Ovary (tissue), 7 donors: ENCODE measurements at regions not wholly inside any gene's neighbourhood (a gene's known extent, or its start where the extent isn't known, plus 50 kb on each side); places are given as distances from the start of the nearest gene placed in this dataset.

Experiments
- DNase-seq, 5 donors: peaks; one replicate each; pipeline ENCODE4 v3.0.0-alpha.2; 2019 to 2020
- H3K27ac ChIP-seq, 2 donors: fragments of 200-600 bp; one replicate each; pipeline versions ENCODE4 v1.5.1 to v1.8.0; 2019 to 2022
- H3K27me3 ChIP-seq: fragments of 200-600 bp; one replicate; pipeline ENCODE4 v1.8.0; 2022
- H3K36me3 ChIP-seq: fragments of 200-600 bp; sonication (generic); one replicate; pipeline ENCODE4 v1.5.1; 2019
- H3K4me1 ChIP-seq: one replicate; pipeline ENCODE4 v1.8.1; 2013; ENCODE audit warnings: mild to moderate bottlenecking, moderate library complexity; ENCODE audit not compliant: insufficient read depth
- H3K4me3 ChIP-seq: fragments of 200-600 bp; sonication (generic); one replicate; pipeline ENCODE4 v1.5.1; 2017
- H3K9me3 ChIP-seq, 2 donors: fragments of 200-600 bp in 1 of 2; sonication (generic) in 1 of 2; one replicate each; pipeline versions ENCODE4 v1.5.1 to v1.8.1; 2013 to 2019; ENCODE audit warnings: mild to moderate bottlenecking in 1 of 2, moderate library complexity in 1 of 2
- CTCF ChIP-seq, 3 donors: fragments of 450-650 bp in 2 of 3; fragments of 200-600 bp in 1 of 3; IDR thresholded peaks; one replicate each; pipeline versions ENCODE4 v1.5.1 to v1.8.0; 2016 to 2022; ENCODE audit warnings: antibody characterized with exemption in 3 of 3, mild to moderate bottlenecking in 1 of 3
- EP300 ChIP-seq: sonication (generic); formaldehyde crosslinking; IDR thresholded peaks from one replicate; pipeline ENCODE4 v1.6.1; 2017; ENCODE audit warnings: antibody characterized with exemption
- POLR2A ChIP-seq: fragments of 450-650 bp; IDR thresholded peaks from one replicate; pipeline ENCODE4 v1.6.1; 2017; ENCODE audit warnings: antibody characterized with exemption, mild to moderate bottlenecking, moderate library complexity
- WGBS, 3 donors: extraction: QIAGEN DNeasy Blood & Tissue Kit in 1 of 3; methylation state at CpG; one replicate each; pipeline versions ENCODE4 v1.1.5 to v1.1.7; 2013 to 2017; 5-methylcytosine and 5-hydroxymethylcytosine counted together
- intact Hi-C, 4 donors: fragments of 100-400 bp; cut with DNase I; formaldehyde crosslinking; loops; one replicate each; pipeline versions ENCODE4 v1.11.0 to v1.15.1; 2022 to 2023
- donor health status: DM: no; HTN: no; CAD: no; lungs with moderate emphysema.
- donor health status: DM: no; HTN: no; CAD: no.
- donor health status: Bipolar disorder and iron deficiency.
- donor health status: DM: no; HTN: no; CAD: no.
- donor health status: DM: yes; HTN: yes; CAD: no.

DNA sequence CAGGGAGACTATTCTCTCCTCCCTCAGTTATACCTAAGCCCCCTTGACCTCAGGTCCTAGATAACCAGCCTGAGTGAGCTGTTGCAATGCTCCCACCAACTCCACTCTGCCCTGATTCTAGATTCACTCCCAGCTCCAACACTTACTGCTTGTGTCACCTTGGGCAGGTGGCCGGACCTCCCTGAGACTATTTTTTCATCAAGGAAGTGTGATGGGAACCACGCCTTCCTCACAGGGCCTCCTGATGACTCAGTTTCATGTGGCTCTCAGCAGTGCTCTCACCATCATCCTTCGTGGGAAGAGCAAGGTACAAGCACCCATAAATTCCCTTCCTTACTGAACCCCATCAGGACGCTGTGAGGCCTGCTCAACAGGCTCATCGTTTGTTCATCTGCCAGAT, 925.8 kb upstream of the ZNF722 start:
- intact Hi-C loops = no loop called here
- H3K4me3 ChIP-seq = no peak overlapping the region
- DNase-seq = no peak
- H3K27me3 ChIP-seq = no peaks in the 10 kb centered on the region
- H3K27ac ChIP-seq = no peak overlapping the region
- no peaks in the 10 kb centered on the region for H3K4me1 ChIP-seq
- peaks cover 0 to 4% of the 10 kb centered on the region in 2 donors for H3K9me3 ChIP-seq
- TF ChIP-seq EP300 (no peak), POLR2A (no peak), CTCF (IDR thresholded peaks at IDR 0.05) (no peak)
- WGBS, 3 donors = 38 to 50% (median 48%) methylated on average over 5 of the region's 5 CpGs
- H3K36me3 ChIP-seq = no peaks in the 10 kb centered on the region

DNA sequence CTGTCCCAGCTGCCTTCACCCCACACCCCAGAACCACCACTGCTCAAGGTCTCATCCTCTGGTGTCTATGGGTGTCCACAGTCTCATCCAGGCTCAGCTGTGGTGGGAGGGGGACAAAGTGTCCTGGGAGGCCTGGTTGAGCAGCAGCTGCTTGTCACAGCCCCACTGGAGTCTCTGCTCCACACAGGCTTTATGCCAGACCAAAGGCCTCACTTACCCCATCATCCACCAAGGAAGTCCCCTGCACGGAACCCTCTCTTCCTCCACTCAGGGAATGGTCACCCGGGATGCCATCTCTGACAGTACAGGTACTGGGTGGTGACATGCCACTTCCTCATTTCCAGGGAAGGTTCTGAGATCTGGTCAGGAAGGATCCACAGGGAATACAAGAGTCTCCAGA, 925.4 kb upstream of the ZNF722 start:
- Histone ChIP-seq H3K27me3 (no peaks in the 10 kb centered on the region), H3K27ac (no peak overlapping the region), H3K4me1 (no peaks in the 10 kb centered on the region), H3K4me3 (no peak overlapping the region), H3K9me3 (peaks cover 0 to 4% of the 10 kb centered on the region in 2 donors), H3K36me3 (no peaks in the 10 kb centered on the region)
- WGBS, 3 donors = 80 to 94% (median 92%) methylated on average over 2 of the region's 2 CpGs
- TF ChIP-seq CTCF (IDR thresholded peaks at IDR 0.05) (no peak), EP300 (no peak), POLR2A (no peak)
- intact Hi-C loops = no loop called here
- DNase-seq = no peak

- WGBS, 3 donors = 65 to 77% (median 67%) methylated on average over 1 of the region's 1 CpG
- Histone ChIP-seq H3K4me3 (no peak overlapping the region), H3K4me1 (no peaks in the 10 kb centered on the region), H3K9me3 (peaks cover 0 to 4% of the 10 kb centered on the region in 2 donors), H3K36me3 (no peaks in the 10 kb centered on the region), H3K27ac (no peak overlapping the region), H3K27me3 (no peaks in the 10 kb centered on the region)
- intact Hi-C loops = no loop called here
- no peak for TF ChIP-seq CTCF (IDR thresholded peaks at IDR 0.05)
- no peak for TF ChIP-seq POLR2A
- no peak for TF ChIP-seq EP300
- no peak for DNase-seq
These were observed 924.9 kb upstream of the ZNF722 start for GRCh38 chr7:63073736-63074135.

GRCh38 chr7:63077841-63078240, 920.8 kb upstream of the ZNF722 start:
- Histone ChIP-seq H3K36me3 (no peaks in the 10 kb centered on the region), H3K9me3 (peaks cover 0 to 4% of the 10 kb centered on the region in 2 donors), H3K27ac (no peak overlapping the region), H3K4me1 (no peaks in the 10 kb centered on the region), H3K4me3 (no peak overlapping the region), H3K27me3 (no peaks in the 10 kb centered on the region)
- TF ChIP-seq POLR2A (no peak), CTCF (IDR thresholded peaks at IDR 0.05) (no peak), EP300 (no peak)
- no peak for DNase-seq
- 28 to 37% (median 32%) methylated on average over 4 of the region's 4 CpGs for WGBS, 3 donors
- intact Hi-C loops = no loop called here

- TF ChIP-seq CTCF (IDR thresholded peaks at IDR 0.05) = no peak
- no peak for TF ChIP-seq EP300
- no peak for TF ChIP-seq POLR2A
- no peak for DNase-seq
- WGBS, 3 donors = 4 to 8% (median 8%) methylated on average over 2 of the region's 2 CpGs
- Histone ChIP-seq H3K9me3 (peaks cover 0 to 4% of the 10 kb centered on the region in 2 donors), H3K36me3 (no peaks in the 10 kb centered on the region), H3K27me3 (no peaks in the 10 kb centered on the region), H3K4me1 (no peaks in the 10 kb centered on the region), H3K27ac (no peak overlapping the region), H3K4me3 (no peak overlapping the region)
- intact Hi-C loops = no loop called here
These were observed 918.2 kb upstream of the ZNF722 start for GRCh38 chr7:63080406-63080805.
